ENCODE measurements at regions not wholly inside any gene's neighbourhood (a gene's known extent, or its start where the extent isn't known, plus 50 kb on each side); places are given as distances from the start of the nearest gene placed in this dataset.

- CTCF ChIA-PET, result no interaction called here
- no peaks in the 10 kb centered on the region for H3K9me3 ChIP-seq (ENCODE audit: control insufficient read depth in 1 of 2, insufficient read depth in 1 of 2, low read depth in 1 of 2, low read length in 2 of 2)
- no peak for TF ChIP-seq EGR1 (IDR thresholded peaks at IDR 0.05; ENCODE audit: low read depth)
Observed at GRCh38 chr7:13433946-13434345, 555.5 kb downstream of the ETV1 start.

DNA sequence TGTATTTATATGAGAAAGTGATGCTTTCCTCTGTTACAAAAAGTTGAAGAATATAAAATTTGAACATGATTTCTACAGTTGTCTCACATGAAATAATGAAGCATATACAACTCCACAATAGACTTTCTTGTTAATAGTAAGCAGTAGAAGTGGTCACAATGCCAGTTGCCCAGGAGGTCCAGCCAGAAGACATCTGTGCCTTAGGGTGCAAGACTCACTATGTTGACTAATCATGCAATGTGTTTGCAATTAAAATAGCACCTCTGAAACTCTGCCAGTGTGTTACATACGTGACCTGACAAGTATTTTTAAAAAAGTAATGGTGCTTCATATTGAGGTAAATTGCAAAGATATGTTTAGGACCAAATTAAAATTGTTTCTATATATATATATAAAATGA is 547.2 kb downstream of the ETV1 start:
- no peak overlapping the region for H3K9ac ChIP-seq (ENCODE audit: low read length)
- BruUV-seq (replicated peaks), result no TSS peak
- ChIA-PET POLR2A (no interaction called here), RAD21 (ENCODE audit: low non-redundant PET in 1 of 2, low total read pairs in 2 of 2, uncharacterized antibody in 2 of 2, unreplicated experiment in 2 of 2) (no interaction called here), CTCF (no interaction called here)
- H3K9me3 ChIP-seq (ENCODE audit: control insufficient read depth in 1 of 2, insufficient read depth in 1 of 2, low read depth in 1 of 2, low read length in 2 of 2), result no peaks in the 10 kb centered on the region
- no peak overlapping the region for H3K4me3 ChIP-seq (replicated peaks in 1 of 2; ENCODE audit: low read depth in 1 of 2, low read length in 2 of 2)
- TF ChIP-seq JUND (IDR thresholded peaks at IDR 0.05) (no peak), FOSL1 (IDR thresholded peaks at IDR 0.05; ENCODE audit: low read depth) (no peak), SIN3A (IDR thresholded peaks at IDR 0.05; ENCODE audit: low read depth) (no peak), POLR2A (IDR thresholded peaks at IDR 0.05; ENCODE audit: borderline replicate concordance, extremely low read depth, insufficient read depth, insufficient read length) (no peak), MAX (IDR thresholded peaks at IDR 0.05) (no peak), EZH2 (IDR thresholded peaks at IDR 0.05) (no peak), SRF (IDR thresholded peaks at IDR 0.05; ENCODE audit: low read depth) (no peak), CEBPB (IDR thresholded peaks at IDR 0.05; ENCODE audit: low read depth) (no peak), ATF3 (IDR thresholded peaks at IDR 0.05) (no peak), ZNF274 (IDR thresholded peaks at IDR 0.05; ENCODE audit: low read depth, low read length) (no peak), YY1 (IDR thresholded peaks at IDR 0.05; ENCODE audit: extremely low read depth, insufficient replicate concordance, low read depth, low read length) (no peak), CBX3 (IDR thresholded peaks at IDR 0.05; ENCODE audit: low read depth) (no peak), ZFX (IDR thresholded peaks at IDR 0.05) (no peak), EGR1 (IDR thresholded peaks at IDR 0.05; ENCODE audit: low read depth) (no peak), SP1 (IDR thresholded peaks at IDR 0.05; ENCODE audit: low read depth) (no peak), EZH2phosphoT487 (IDR thresholded peaks at IDR 0.05; ENCODE audit: borderline replicate concordance) (no peak), TCF7L2 (IDR thresholded peaks at IDR 0.05; ENCODE audit: borderline replicate concordance, extremely low read depth, insufficient read depth, insufficient read length) (no peak), RAD21 (IDR thresholded peaks at IDR 0.05; ENCODE audit: low read depth) (no peak)
- TF ChIP-seq, protein P1, sequence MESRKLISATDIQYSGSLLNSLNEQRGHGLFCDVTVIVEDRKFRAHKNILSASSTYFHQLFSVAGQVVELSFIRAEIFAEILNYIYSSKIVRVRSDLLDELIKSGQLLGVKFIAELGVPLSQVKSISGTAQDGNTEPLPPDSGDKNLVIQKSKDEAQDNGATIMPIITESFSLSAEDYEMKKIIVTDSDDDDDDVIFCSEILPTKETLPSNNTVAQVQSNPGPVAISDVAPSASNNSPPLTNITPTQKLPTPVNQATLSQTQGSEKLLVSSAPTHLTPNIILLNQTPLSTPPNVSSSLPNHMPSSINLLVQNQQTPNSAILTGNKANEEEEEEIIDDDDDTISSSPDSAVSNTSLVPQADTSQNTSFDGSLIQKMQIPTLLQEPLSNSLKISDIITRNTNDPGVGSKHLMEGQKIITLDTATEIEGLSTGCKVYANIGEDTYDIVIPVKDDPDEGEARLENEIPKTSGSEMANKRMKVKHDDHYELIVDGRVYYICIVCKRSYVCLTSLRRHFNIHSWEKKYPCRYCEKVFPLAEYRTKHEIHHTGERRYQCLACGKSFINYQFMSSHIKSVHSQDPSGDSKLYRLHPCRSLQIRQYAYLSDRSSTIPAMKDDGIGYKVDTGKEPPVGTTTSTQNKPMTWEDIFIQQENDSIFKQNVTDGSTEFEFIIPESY (IDR thresholded peaks at IDR 0.05; ENCODE audit: extremely low read depth, insufficient replicate concordance, low read length), result no peak
- TF ChIP-seq, protein P2, sequence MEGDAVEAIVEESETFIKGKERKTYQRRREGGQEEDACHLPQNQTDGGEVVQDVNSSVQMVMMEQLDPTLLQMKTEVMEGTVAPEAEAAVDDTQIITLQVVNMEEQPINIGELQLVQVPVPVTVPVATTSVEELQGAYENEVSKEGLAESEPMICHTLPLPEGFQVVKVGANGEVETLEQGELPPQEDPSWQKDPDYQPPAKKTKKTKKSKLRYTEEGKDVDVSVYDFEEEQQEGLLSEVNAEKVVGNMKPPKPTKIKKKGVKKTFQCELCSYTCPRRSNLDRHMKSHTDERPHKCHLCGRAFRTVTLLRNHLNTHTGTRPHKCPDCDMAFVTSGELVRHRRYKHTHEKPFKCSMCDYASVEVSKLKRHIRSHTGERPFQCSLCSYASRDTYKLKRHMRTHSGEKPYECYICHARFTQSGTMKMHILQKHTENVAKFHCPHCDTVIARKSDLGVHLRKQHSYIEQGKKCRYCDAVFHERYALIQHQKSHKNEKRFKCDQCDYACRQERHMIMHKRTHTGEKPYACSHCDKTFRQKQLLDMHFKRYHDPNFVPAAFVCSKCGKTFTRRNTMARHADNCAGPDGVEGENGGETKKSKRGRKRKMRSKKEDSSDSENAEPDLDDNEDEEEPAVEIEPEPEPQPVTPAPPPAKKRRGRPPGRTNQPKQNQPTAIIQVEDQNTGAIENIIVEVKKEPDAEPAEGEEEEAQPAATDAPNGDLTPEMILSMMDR (IDR thresholded peaks at IDR 0.05 in 2 of 3, conservative IDR thresholded peaks at IDR 0.05 in 1 of 3; ENCODE audit: borderline replicate concordance in 1 of 3, insufficient read depth in 1 of 3, low read depth in 2 of 3, low read length in 2 of 3), result no peak
- no peaks in the 10 kb centered on the region for H3K79me2 ChIP-seq (ENCODE audit: insufficient read depth, low read length)
- H3K27me3 ChIP-seq (ENCODE audit: insufficient read depth, low read length), result no peaks in the 10 kb centered on the region
- no peak overlapping the region for H3K4me2 ChIP-seq (ENCODE audit: low read length)
- no peak overlapping the region for H3K27ac ChIP-seq (ENCODE audit: low read depth, low read length)
- H2AFZ ChIP-seq (ENCODE audit: low read depth, low read length, poor library complexity, severe bottlenecking), result no peak overlapping the region
- intact Hi-C loops (cut with micrococcal nuclease), result no loop called here
- DNase-seq (ENCODE audit: low read depth, low spot score) (no peak), ATAC-seq (no peak)
- no peaks in the 10 kb centered on the region for H4K20me1 ChIP-seq (ENCODE audit: insufficient read depth)
- H3K4me1 ChIP-seq (ENCODE audit: control insufficient read depth in 1 of 2, insufficient read depth in 2 of 2, low read length in 2 of 2), result no peaks in the 10 kb centered on the region
- no peaks in the 10 kb centered on the region for H3K9me2 ChIP-seq (ENCODE audit: insufficient read depth)
- no peaks in the 10 kb centered on the region for H3K36me3 ChIP-seq (ENCODE audit: control insufficient read depth in 1 of 2, insufficient read depth in 2 of 2, low read length in 2 of 2)

More at GRCh38 chr7:13433946-13434345, 555.5 kb downstream of the ETV1 start:
- Histone ChIP-seq H3K36me3 (ENCODE audit: control insufficient read depth in 1 of 2, insufficient read depth in 2 of 2, low read length in 2 of 2) (no peaks in the 10 kb centered on the region), H3K79me2 (ENCODE audit: insufficient read depth, low read length) (no peaks in the 10 kb centered on the region), H2AFZ (ENCODE audit: low read depth, low read length, poor library complexity, severe bottlenecking) (no peak overlapping the region), H3K27me3 (ENCODE audit: insufficient read depth, low read length) (no peaks in the 10 kb centered on the region), H3K9me2 (ENCODE audit: insufficient read depth) (no peaks in the 10 kb centered on the region), H3K9ac (ENCODE audit: low read length) (no peak overlapping the region), H3K27ac (ENCODE audit: low read depth, low read length) (no peak overlapping the region), H3K4me3 (replicated peaks in 1 of 2; ENCODE audit: low read depth in 1 of 2, low read length in 2 of 2) (no peak overlapping the region), H3K4me2 (ENCODE audit: low read length) (no peak overlapping the region), H4K20me1 (ENCODE audit: insufficient read depth) (no peaks in the 10 kb centered on the region), H3K4me1 (ENCODE audit: control insufficient read depth in 1 of 2, insufficient read depth in 2 of 2, low read length in 2 of 2) (no peaks in the 10 kb centered on the region)
- DNase-seq (ENCODE audit: low read depth, low spot score) (no peak), ATAC-seq (no peak)
- BruUV-seq (replicated peaks), result no TSS peak
- intact Hi-C loops (cut with micrococcal nuclease), result no loop called here
- RAD21 ChIA-PET (ENCODE audit: low non-redundant PET in 1 of 2, low total read pairs in 2 of 2, uncharacterized antibody in 2 of 2, unreplicated experiment in 2 of 2), result no interaction called here
- POLR2A ChIA-PET, result no interaction called here

All from HCT116 (cell line).